ENCODE measurements at regions not wholly inside any gene's neighbourhood (a gene's known extent, or its start where the extent isn't known, plus 50 kb on each side); places are given as distances from the start of the nearest gene placed in this dataset.

DNA sequence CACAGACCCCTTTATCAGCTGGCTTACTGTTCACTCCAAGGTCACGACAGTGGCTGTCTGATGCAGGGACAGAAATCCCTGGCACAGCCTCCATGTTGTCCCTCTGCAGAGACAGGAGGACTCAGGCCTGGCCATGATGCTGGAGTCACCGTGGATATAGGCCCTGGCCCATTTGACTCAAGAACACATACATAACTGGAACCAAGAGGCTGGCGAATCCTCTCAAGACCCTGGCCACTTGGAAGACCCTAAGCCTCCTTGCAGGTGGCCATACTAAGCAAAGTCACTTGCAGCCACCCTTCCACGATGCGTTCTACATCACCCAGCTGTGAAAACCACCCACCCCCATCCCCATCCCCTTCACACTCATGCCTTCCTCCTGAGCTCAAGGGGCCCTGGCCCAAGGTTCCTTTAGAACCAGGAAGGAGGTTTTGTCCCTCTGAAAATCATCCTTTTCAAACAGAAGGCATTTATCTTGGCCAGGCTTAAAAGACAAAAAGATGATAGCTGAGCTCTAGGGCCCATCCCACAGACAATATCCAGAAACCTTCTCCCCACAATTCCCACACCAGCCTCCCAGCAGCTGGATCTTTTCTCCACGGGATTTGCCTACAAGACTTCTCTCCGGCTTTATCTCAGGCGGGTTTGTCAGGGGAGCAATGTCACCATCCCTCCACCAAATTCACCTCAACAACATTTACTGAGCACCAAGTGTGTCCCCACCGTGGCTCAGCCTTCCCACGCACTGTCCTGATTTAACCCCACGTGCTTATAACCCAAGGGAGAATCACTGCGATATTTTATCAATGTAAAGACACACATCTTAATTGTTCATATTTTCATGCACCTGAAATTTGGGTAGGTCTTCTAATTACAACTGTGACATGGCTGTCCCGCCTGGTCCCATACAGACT is 123.4 kb upstream of the SERPIND1 start:
- TF ChIP-seq, protein P1, sequence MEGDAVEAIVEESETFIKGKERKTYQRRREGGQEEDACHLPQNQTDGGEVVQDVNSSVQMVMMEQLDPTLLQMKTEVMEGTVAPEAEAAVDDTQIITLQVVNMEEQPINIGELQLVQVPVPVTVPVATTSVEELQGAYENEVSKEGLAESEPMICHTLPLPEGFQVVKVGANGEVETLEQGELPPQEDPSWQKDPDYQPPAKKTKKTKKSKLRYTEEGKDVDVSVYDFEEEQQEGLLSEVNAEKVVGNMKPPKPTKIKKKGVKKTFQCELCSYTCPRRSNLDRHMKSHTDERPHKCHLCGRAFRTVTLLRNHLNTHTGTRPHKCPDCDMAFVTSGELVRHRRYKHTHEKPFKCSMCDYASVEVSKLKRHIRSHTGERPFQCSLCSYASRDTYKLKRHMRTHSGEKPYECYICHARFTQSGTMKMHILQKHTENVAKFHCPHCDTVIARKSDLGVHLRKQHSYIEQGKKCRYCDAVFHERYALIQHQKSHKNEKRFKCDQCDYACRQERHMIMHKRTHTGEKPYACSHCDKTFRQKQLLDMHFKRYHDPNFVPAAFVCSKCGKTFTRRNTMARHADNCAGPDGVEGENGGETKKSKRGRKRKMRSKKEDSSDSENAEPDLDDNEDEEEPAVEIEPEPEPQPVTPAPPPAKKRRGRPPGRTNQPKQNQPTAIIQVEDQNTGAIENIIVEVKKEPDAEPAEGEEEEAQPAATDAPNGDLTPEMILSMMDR (IDR thresholded peaks at IDR 0.05; ENCODE audit: low read depth, low read length) = no peak
- no peak for TF ChIP-seq EZH2phosphoT487 (IDR thresholded peaks at IDR 0.05; ENCODE audit: low read depth)
- Histone ChIP-seq H3K36me3 (replicated peaks; ENCODE audit: low read depth, low read length) (no peaks in the 10 kb centered on the region), H3K4me2 (ENCODE audit: low read length) (no peak overlapping the region), H3K27ac (ENCODE audit: low read length) (no peak overlapping the region), H4K20me1 (ENCODE audit: insufficient read depth, low read length) (0 out of 2 replicates have a peak, but pooled peaks cover 3% of the 10 kb centered on the region), H3K4me1 (ENCODE audit: low read length) (no peaks in the 10 kb centered on the region), H2AFZ (ENCODE audit: low read depth, low read length) (no peak overlapping the region), H3K27me3 (ENCODE audit: low read depth, low read length) (peaks cover 26% of the 10 kb centered on the region), H3K4me3 (ENCODE audit: low read length) (no peak overlapping the region), H3K9me3 (ENCODE audit: insufficient read depth, low read length) (no peaks in the 10 kb centered on the region), H3K9ac (ENCODE audit: low read length) (no peak overlapping the region), H3K79me2 (ENCODE audit: low read length) (no peaks in the 10 kb centered on the region)

DNA sequence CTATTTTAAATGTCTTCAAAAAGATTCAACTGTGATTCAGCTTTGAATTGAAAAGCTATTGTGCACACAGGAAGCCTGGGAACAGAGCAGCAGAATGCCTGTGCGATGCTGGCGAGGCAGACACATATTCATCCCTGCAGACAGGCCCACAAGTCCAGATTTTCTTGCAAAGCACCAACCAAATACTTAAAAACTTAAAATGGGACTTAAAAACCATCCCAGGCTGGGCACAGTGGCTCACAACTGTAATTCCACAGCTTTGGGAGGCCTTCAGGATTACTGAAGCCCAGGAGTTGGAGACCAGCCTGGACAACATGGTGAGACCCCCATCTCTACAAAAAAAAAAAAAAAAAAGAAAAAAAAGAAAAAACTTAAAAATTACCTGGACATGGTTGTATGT is 122.6 kb upstream of the SERPIND1 start:
- no peak overlapping the region for H3K4me3 ChIP-seq (ENCODE audit: low read length)
- no peak overlapping the region for H3K4me2 ChIP-seq (ENCODE audit: low read length)
- no peaks in the 10 kb centered on the region for H3K9me3 ChIP-seq (ENCODE audit: insufficient read depth, low read length)
- no peaks in the 10 kb centered on the region for H3K4me1 ChIP-seq (ENCODE audit: low read length)
- TF ChIP-seq, protein P1 (IDR thresholded peaks at IDR 0.05; ENCODE audit: low read depth, low read length) = no peak
- no peak for TF ChIP-seq EZH2phosphoT487 (IDR thresholded peaks at IDR 0.05; ENCODE audit: low read depth)
- H4K20me1 ChIP-seq (ENCODE audit: insufficient read depth, low read length) = 0 out of 2 replicates have a peak, but pooled peaks cover 3% of the 10 kb centered on the region
- H3K27me3 ChIP-seq (ENCODE audit: low read depth, low read length) = peaks cover 23% of the 10 kb centered on the region
- no peaks in the 10 kb centered on the region for H3K36me3 ChIP-seq (replicated peaks; ENCODE audit: low read depth, low read length)
- no peak overlapping the region for H3K27ac ChIP-seq (ENCODE audit: low read length)
- no peak overlapping the region for H3K9ac ChIP-seq (ENCODE audit: low read length)
- H3K79me2 ChIP-seq (ENCODE audit: low read length) = no peaks in the 10 kb centered on the region
- H2AFZ ChIP-seq (ENCODE audit: low read depth, low read length) = no peak overlapping the region

DNA sequence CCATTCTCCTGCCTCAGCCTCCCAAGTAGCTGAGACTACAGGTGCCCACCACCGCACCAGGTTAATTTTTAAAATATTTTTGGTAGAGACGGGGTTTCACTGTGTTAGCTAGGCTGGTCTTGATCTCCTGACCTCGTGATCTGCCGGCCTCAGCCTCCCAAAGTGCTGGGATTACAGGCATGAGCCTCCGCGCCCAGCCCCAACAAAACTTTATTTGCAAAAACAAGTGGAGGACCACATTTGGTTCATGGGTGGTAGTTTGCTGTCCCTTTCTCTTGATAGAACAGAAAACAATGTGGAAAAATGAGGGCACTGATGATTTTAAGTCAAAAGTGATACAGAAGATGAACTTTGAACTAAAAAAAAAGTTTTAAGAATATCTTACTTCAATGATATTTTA is 121.8 kb upstream of the SERPIND1 start:
- peaks cover 20% of the 10 kb centered on the region for H3K27me3 ChIP-seq (ENCODE audit: low read depth, low read length)
- H3K79me2 ChIP-seq (ENCODE audit: low read length) = no peaks in the 10 kb centered on the region
- TF ChIP-seq EZH2phosphoT487 (IDR thresholded peaks at IDR 0.05; ENCODE audit: low read depth) = no peak
- TF ChIP-seq, protein P1 (IDR thresholded peaks at IDR 0.05; ENCODE audit: low read depth, low read length) = no peak
- H3K9ac ChIP-seq (ENCODE audit: low read length) = no peak overlapping the region
- H3K36me3 ChIP-seq (replicated peaks; ENCODE audit: low read depth, low read length) = no peaks in the 10 kb centered on the region
- H3K4me3 ChIP-seq (ENCODE audit: low read length) = no peak overlapping the region
- no peaks in the 10 kb centered on the region for H3K9me3 ChIP-seq (ENCODE audit: insufficient read depth, low read length)
- H3K4me2 ChIP-seq (ENCODE audit: low read length) = no peak overlapping the region
- H3K4me1 ChIP-seq (ENCODE audit: low read length) = no peaks in the 10 kb centered on the region
- H2AFZ ChIP-seq (ENCODE audit: low read depth, low read length) = no peak overlapping the region
- no peak overlapping the region for H3K27ac ChIP-seq (ENCODE audit: low read length)
- 0 out of 2 replicates have a peak, but pooled peaks cover 3% of the 10 kb centered on the region for H4K20me1 ChIP-seq (ENCODE audit: insufficient read depth, low read length)

DNA sequence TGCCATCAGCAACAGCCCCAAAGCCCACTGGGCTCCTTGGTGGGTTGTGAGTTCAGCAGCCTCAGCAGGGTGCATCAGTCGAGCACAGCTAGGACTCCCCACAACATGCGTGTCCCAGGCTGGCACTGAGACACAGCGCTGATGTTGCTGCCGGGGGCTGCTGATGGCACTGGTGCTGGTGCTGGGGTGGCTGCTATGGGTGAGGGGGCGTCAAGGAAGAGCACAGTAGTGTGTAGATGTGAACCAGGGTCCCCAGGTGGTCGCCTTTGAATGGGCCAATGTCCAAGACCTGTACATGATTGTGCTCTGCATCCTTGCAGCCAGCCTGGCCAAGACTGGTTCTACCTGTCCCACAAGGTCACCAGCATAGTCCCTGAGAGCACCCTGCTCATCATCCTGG is 121.3 kb upstream of the SERPIND1 start:
- H3K79me2 ChIP-seq (ENCODE audit: low read length) = no peaks in the 10 kb centered on the region
- H3K9me3 ChIP-seq (ENCODE audit: insufficient read depth, low read length) = no peaks in the 10 kb centered on the region
- H3K4me1 ChIP-seq (ENCODE audit: low read length) = no peaks in the 10 kb centered on the region

More for the DNA sequence above, 121.3 kb upstream of the SERPIND1 start:
- Histone ChIP-seq H3K36me3 (replicated peaks; ENCODE audit: low read depth, low read length) (no peaks in the 10 kb centered on the region), H3K9ac (ENCODE audit: low read length) (no peak overlapping the region), H4K20me1 (ENCODE audit: insufficient read depth, low read length) (0 out of 2 replicates have a peak, but pooled peaks cover 3% of the 10 kb centered on the region), H2AFZ (ENCODE audit: low read depth, low read length) (no peak overlapping the region), H3K4me2 (ENCODE audit: low read length) (no peak overlapping the region), H3K27me3 (ENCODE audit: low read depth, low read length) (peaks cover 19% of the 10 kb centered on the region), H3K4me3 (ENCODE audit: low read length) (no peak overlapping the region), H3K27ac (ENCODE audit: low read length) (no peak overlapping the region)
- TF ChIP-seq EZH2phosphoT487 (IDR thresholded peaks at IDR 0.05; ENCODE audit: low read depth) = no peak
- TF ChIP-seq, protein P1 (IDR thresholded peaks at IDR 0.05; ENCODE audit: low read depth, low read length) = no peak

Measured in OCI-LY3 (cell line).